ENCODE measurements at regions not wholly inside any gene's neighbourhood (a gene's known extent, or its start where the extent isn't known, plus 50 kb on each side); places are given as distances from the start of the nearest gene placed in this dataset.
"Not testable (repeated sequence)": the region's sequence is repeated elsewhere in the genome, so short reads cannot be mapped to it uniquely, and the experiment has no call there.

GRCh38 chr17:20683651-20684229, 104.2 kb downstream of the CDRT15L2 start:
- not testable (repeated sequence) for DNase-seq

GRCh38 chr17:20684975-20685374, 105.5 kb downstream of the CDRT15L2 start:
- DNase-seq = not testable (repeated sequence)

- DNase-seq = not testable (repeated sequence)
Observed at GRCh38 chr17:20687584-20687983, 108.1 kb downstream of the CDRT15L2 start.

- DNase-seq = not testable (repeated sequence)
Observed at GRCh38 chr17:20689170-20689749, 109.7 kb downstream of the CDRT15L2 start.

- DNase-seq = not testable (repeated sequence)
Observed at GRCh38 chr17:20692706-20693105, 113.2 kb downstream of the CDRT15L2 start.

- not testable (repeated sequence) for DNase-seq
Observed at GRCh38 chr17:20695871-20696270, 116.3 kb downstream of the CDRT15L2 start.

- DNase-seq = not testable (repeated sequence)
Observed at GRCh38 chr17:20698463-20699206, 119.1 kb downstream of the CDRT15L2 start.

- DNase-seq = not testable (repeated sequence)
Observed at GRCh38 chr17:20700528-20700927, 121.0 kb downstream of the CDRT15L2 start.

- not testable (repeated sequence) for DNase-seq
Observed at GRCh38 chr17:20701366-20701765, 121.8 kb downstream of the CDRT15L2 start.

GRCh38 chr17:20702692-20703091, 123.2 kb downstream of the CDRT15L2 start:
- no peak for DNase-seq

GRCh38 chr17:20703781-20704180, 124.3 kb downstream of the CDRT15L2 start:
- DNase-seq = no peak

- DNase-seq = not testable (repeated sequence)
Observed at GRCh38 chr17:20705186-20705585, 125.7 kb downstream of the CDRT15L2 start.

- no peak for DNase-seq
Observed at GRCh38 chr17:20706751-20707373, 127.3 kb downstream of the CDRT15L2 start.

- not testable (repeated sequence) for DNase-seq
Observed at GRCh38 chr17:20708821-20709220, 129.3 kb downstream of the CDRT15L2 start.

- DNase-seq = not testable (repeated sequence)
Observed at GRCh38 chr17:20716481-20716880, 137.0 kb downstream of the CDRT15L2 start.

- DNase-seq = no peak
Observed at GRCh38 chr17:20721171-20721570, 141.6 kb downstream of the CDRT15L2 start.

GRCh38 chr17:20724391-20724790, 144.9 kb downstream of the CDRT15L2 start:
- DNase-seq = not testable (repeated sequence)

GRCh38 chr17:20727201-20727600, 147.7 kb downstream of the CDRT15L2 start:
- not testable (repeated sequence) for DNase-seq

- no peak for DNase-seq
Observed at GRCh38 chr17:20728181-20728580, 148.7 kb downstream of the CDRT15L2 start.

- not testable (repeated sequence) for DNase-seq
Observed at GRCh38 chr17:20731131-20731530, 151.6 kb downstream of the CDRT15L2 start.

GRCh38 chr17:20733923-20734322, 154.4 kb downstream of the CDRT15L2 start:
- DNase-seq = no peak

- no peak for DNase-seq
Observed at GRCh38 chr17:20735796-20736195, 156.3 kb downstream of the CDRT15L2 start.

- DNase-seq = not testable (repeated sequence)
Observed at GRCh38 chr17:20737636-20738035, 158.1 kb downstream of the CDRT15L2 start.
